ENCODE measurements at regions not wholly inside any gene's neighbourhood (a gene's known extent, or its start where the extent isn't known, plus 50 kb on each side); places are given as distances from the start of the nearest gene placed in this dataset.

- H3K36me3 ChIP-seq (ENCODE audit: control insufficient read depth in 2 of 2, insufficient read depth in 2 of 2, low read length in 1 of 2), result no peaks in the 10 kb centered on the region
- H3K4me3 ChIP-seq (ENCODE audit: low read depth in 1 of 2, low read length in 2 of 2), result no peak overlapping the region
- 84 to 90% methylated on average over 2 of the region's 2 CpGs for WGBS, 2 donors
- no peaks in the 10 kb centered on the region for H3K9me3 ChIP-seq (ENCODE audit: control insufficient read depth in 2 of 2, insufficient read depth in 1 of 2, low read depth in 1 of 2, low read length in 1 of 2)
- H3K27ac ChIP-seq (ENCODE audit: low read depth in 2 of 2, low read length in 1 of 2), result no peak overlapping the region
- H3K27me3 ChIP-seq (ENCODE audit: control insufficient read depth in 1 of 2, insufficient read depth in 2 of 2, low read length in 2 of 2), result no peaks in the 10 kb centered on the region
- H3K4me1 ChIP-seq (ENCODE audit: control insufficient read depth in 2 of 2, insufficient read depth in 2 of 2, low read length in 1 of 2), result no peaks in the 10 kb centered on the region
These were observed 231.0 kb upstream of the HMGA2 start for GRCh38 chr12:65593239-65593701.

- Histone ChIP-seq H3K4me1 (ENCODE audit: control insufficient read depth in 2 of 2, insufficient read depth in 2 of 2, low read length in 1 of 2) (no peaks in the 10 kb centered on the region), H3K27me3 (ENCODE audit: control insufficient read depth in 1 of 2, insufficient read depth in 2 of 2, low read length in 2 of 2) (peaks cover 0 to 3% of the 10 kb centered on the region in 2 donors), H3K4me3 (ENCODE audit: low read depth in 1 of 2, low read length in 2 of 2) (no peak overlapping the region), H3K36me3 (ENCODE audit: control insufficient read depth in 2 of 2, insufficient read depth in 2 of 2, low read length in 1 of 2) (no peaks in the 10 kb centered on the region), H3K27ac (ENCODE audit: low read depth in 2 of 2, low read length in 1 of 2) (no peak overlapping the region), H3K9me3 (ENCODE audit: control insufficient read depth in 2 of 2, insufficient read depth in 1 of 2, low read depth in 1 of 2, low read length in 1 of 2) (no peaks in the 10 kb centered on the region)
- WGBS, 2 donors, result 58 to 62% methylated on average over 5 of the region's 5 CpGs
These were observed 229.9 kb upstream of the HMGA2 start for GRCh38 chr12:65594409-65594808.

GRCh38 chr12:65595016-65595560 lies 229.2 kb upstream of the HMGA2 start:
- H3K9me3 ChIP-seq (ENCODE audit: control insufficient read depth in 2 of 2, insufficient read depth in 1 of 2, low read depth in 1 of 2, low read length in 1 of 2), result no peaks in the 10 kb centered on the region
- H3K4me1 ChIP-seq (ENCODE audit: control insufficient read depth in 2 of 2, insufficient read depth in 2 of 2, low read length in 1 of 2), result no peaks in the 10 kb centered on the region
- no peaks in the 10 kb centered on the region for H3K36me3 ChIP-seq (ENCODE audit: control insufficient read depth in 2 of 2, insufficient read depth in 2 of 2, low read length in 1 of 2)
- no peak overlapping the region for H3K27ac ChIP-seq (ENCODE audit: low read depth in 2 of 2, low read length in 1 of 2)
- no peak overlapping the region for H3K4me3 ChIP-seq (ENCODE audit: low read depth in 1 of 2, low read length in 2 of 2)
- H3K27me3 ChIP-seq (ENCODE audit: control insufficient read depth in 1 of 2, insufficient read depth in 2 of 2, low read length in 2 of 2), result peaks cover 0 to 4% of the 10 kb centered on the region in 2 donors
- WGBS, 2 donors, result 87 to 88% methylated on average over 8 of the region's 8 CpGs

- no peaks in the 10 kb centered on the region for H3K4me1 ChIP-seq (ENCODE audit: control insufficient read depth in 2 of 2, insufficient read depth in 2 of 2, low read length in 1 of 2)
- H3K27me3 ChIP-seq (ENCODE audit: control insufficient read depth in 1 of 2, insufficient read depth in 2 of 2, low read length in 2 of 2), result peaks cover 0 to 4% of the 10 kb centered on the region in 2 donors
- no peak overlapping the region for H3K4me3 ChIP-seq (ENCODE audit: low read depth in 1 of 2, low read length in 2 of 2)
- no peaks in the 10 kb centered on the region for H3K36me3 ChIP-seq (ENCODE audit: control insufficient read depth in 2 of 2, insufficient read depth in 2 of 2, low read length in 1 of 2)
- H3K27ac ChIP-seq (ENCODE audit: low read depth in 2 of 2, low read length in 1 of 2), result no peak overlapping the region
- no peaks in the 10 kb centered on the region for H3K9me3 ChIP-seq (ENCODE audit: control insufficient read depth in 2 of 2, insufficient read depth in 1 of 2, low read depth in 1 of 2, low read length in 1 of 2)
- 48 to 71% methylated on average over 3 of the region's 3 CpGs for WGBS, 2 donors
These were observed 227.7 kb upstream of the HMGA2 start for GRCh38 chr12:65596514-65597091.

- no peaks in the 10 kb centered on the region for H3K36me3 ChIP-seq (ENCODE audit: control insufficient read depth in 2 of 2, insufficient read depth in 2 of 2, low read length in 1 of 2)
- no peaks in the 10 kb centered on the region for H3K9me3 ChIP-seq (ENCODE audit: control insufficient read depth in 2 of 2, insufficient read depth in 1 of 2, low read depth in 1 of 2, low read length in 1 of 2)
- peaks cover 0 to under 1% of the 10 kb centered on the region in 2 donors for H3K4me1 ChIP-seq (ENCODE audit: control insufficient read depth in 2 of 2, insufficient read depth in 2 of 2, low read length in 1 of 2)
- no peak overlapping the region for H3K4me3 ChIP-seq (ENCODE audit: low read depth in 1 of 2, low read length in 2 of 2)
- H3K27me3 ChIP-seq (ENCODE audit: control insufficient read depth in 1 of 2, insufficient read depth in 2 of 2, low read length in 2 of 2), result peaks cover 0 to 4% of the 10 kb centered on the region in 2 donors
- H3K27ac ChIP-seq (ENCODE audit: low read depth in 2 of 2, low read length in 1 of 2), result no peak overlapping the region
These were observed 226.8 kb upstream of the HMGA2 start for GRCh38 chr12:65597527-65597926.

- 83 to 92% methylated on average over 1 of the region's 1 CpG for WGBS, 2 donors
- Histone ChIP-seq H3K27ac (ENCODE audit: low read depth in 2 of 2, low read length in 1 of 2) (no peak overlapping the region), H3K4me1 (ENCODE audit: control insufficient read depth in 2 of 2, insufficient read depth in 2 of 2, low read length in 1 of 2) (peaks cover 0 to 2% of the 10 kb centered on the region in 2 donors), H3K27me3 (ENCODE audit: control insufficient read depth in 1 of 2, insufficient read depth in 2 of 2, low read length in 2 of 2) (peaks cover 0 to 4% of the 10 kb centered on the region in 2 donors), H3K36me3 (ENCODE audit: control insufficient read depth in 2 of 2, insufficient read depth in 2 of 2, low read length in 1 of 2) (no peaks in the 10 kb centered on the region), H3K9me3 (ENCODE audit: control insufficient read depth in 2 of 2, insufficient read depth in 1 of 2, low read depth in 1 of 2, low read length in 1 of 2) (no peaks in the 10 kb centered on the region), H3K4me3 (ENCODE audit: low read depth in 1 of 2, low read length in 2 of 2) (no peak overlapping the region)
These were observed 225.6 kb upstream of the HMGA2 start for GRCh38 chr12:65598688-65599087.

GRCh38 chr12:65602253-65602609 lies 222.1 kb upstream of the HMGA2 start:
- Histone ChIP-seq H3K4me1 (ENCODE audit: control insufficient read depth in 2 of 2, insufficient read depth in 2 of 2, low read length in 1 of 2) (peaks cover 0 to 2% of the 10 kb centered on the region in 2 donors), H3K9me3 (ENCODE audit: control insufficient read depth in 2 of 2, insufficient read depth in 1 of 2, low read depth in 1 of 2, low read length in 1 of 2) (no peaks in the 10 kb centered on the region), H3K27me3 (ENCODE audit: control insufficient read depth in 1 of 2, insufficient read depth in 2 of 2, low read length in 2 of 2) (peaks cover 0 to 4% of the 10 kb centered on the region in 2 donors), H3K4me3 (ENCODE audit: low read depth in 1 of 2, low read length in 2 of 2) (no peak overlapping the region), H3K36me3 (ENCODE audit: control insufficient read depth in 2 of 2, insufficient read depth in 2 of 2, low read length in 1 of 2) (no peaks in the 10 kb centered on the region), H3K27ac (ENCODE audit: low read depth in 2 of 2, low read length in 1 of 2) (no peak overlapping the region)
- WGBS, 2 donors, result 12 to 13% methylated on average over 5 of the region's 5 CpGs

GRCh38 chr12:65602610-65603295 lies 221.5 kb upstream of the HMGA2 start:
- H3K4me3 ChIP-seq (ENCODE audit: low read depth in 1 of 2, low read length in 2 of 2), result no peak overlapping the region
- 9 to 12% methylated on average over 11 of the region's 11 CpGs for WGBS, 2 donors
- H3K27me3 ChIP-seq (ENCODE audit: control insufficient read depth in 1 of 2, insufficient read depth in 2 of 2, low read length in 2 of 2), result peaks cover 0 to 4% of the 10 kb centered on the region in 2 donors
- H3K9me3 ChIP-seq (ENCODE audit: control insufficient read depth in 2 of 2, insufficient read depth in 1 of 2, low read depth in 1 of 2, low read length in 1 of 2), result no peaks in the 10 kb centered on the region
- H3K4me1 ChIP-seq (ENCODE audit: control insufficient read depth in 2 of 2, insufficient read depth in 2 of 2, low read length in 1 of 2), result peaks cover 0 to 2% of the 10 kb centered on the region in 2 donors
- no peaks in the 10 kb centered on the region for H3K36me3 ChIP-seq (ENCODE audit: control insufficient read depth in 2 of 2, insufficient read depth in 2 of 2, low read length in 1 of 2)
- H3K27ac ChIP-seq (ENCODE audit: low read depth in 2 of 2, low read length in 1 of 2), result no peak overlapping the region

- Histone ChIP-seq H3K9me3 (ENCODE audit: control insufficient read depth in 2 of 2, insufficient read depth in 1 of 2, low read depth in 1 of 2, low read length in 1 of 2) (no peaks in the 10 kb centered on the region), H3K27ac (ENCODE audit: low read depth in 2 of 2, low read length in 1 of 2) (no peak overlapping the region), H3K4me1 (ENCODE audit: control insufficient read depth in 2 of 2, insufficient read depth in 2 of 2, low read length in 1 of 2) (peaks cover 0 to 2% of the 10 kb centered on the region in 2 donors), H3K27me3 (ENCODE audit: control insufficient read depth in 1 of 2, insufficient read depth in 2 of 2, low read length in 2 of 2) (peaks cover 0 to 4% of the 10 kb centered on the region in 2 donors), H3K4me3 (ENCODE audit: low read depth in 1 of 2, low read length in 2 of 2) (no peak overlapping the region), H3K36me3 (ENCODE audit: control insufficient read depth in 2 of 2, insufficient read depth in 2 of 2, low read length in 1 of 2) (no peaks in the 10 kb centered on the region)
- 29 to 31% methylated on average over 8 of the region's 8 CpGs for WGBS, 2 donors
These were observed 220.6 kb upstream of the HMGA2 start for GRCh38 chr12:65603438-65604351.

All from esophagus (tissue), 2 donors.